Body of pancreas (tissue), 4 donors: ENCODE measurements at regions not wholly inside any gene's neighbourhood (a gene's known extent, or its start where the extent isn't known, plus 50 kb on each side); places are given as distances from the start of the nearest gene placed in this dataset.
"Not testable (repeated sequence)": the region's sequence is repeated elsewhere in the genome, so short reads cannot be mapped to it uniquely, and the experiment has no call there.

Source experiments
- ATAC-seq: fragments of 150-250 bp; one replicate; pipeline ENCODE4 v1.9.1; 2016
- DNase-seq, 4 donors: peaks; one replicate each; pipeline ENCODE4 v3.0.0-alpha.2; 2019
- H3K27ac ChIP-seq, 4 donors: fragments of 200-600 bp; sonication (generic); 1 replicate in 3 of 4; 2 replicates in 1 of 4; pipeline versions ENCODE4 v1.5.1 to v1.6.1; 2016 to 2019; ENCODE audit warnings: mild to moderate bottlenecking in 1 of 4, mixed read lengths in 1 of 4, moderate library complexity in 1 of 4
- H3K27me3 ChIP-seq, 2 donors: fragments of 200-600 bp; sonication (generic); one replicate each; pipeline ENCODE4 v1.6.0; 2016; ENCODE audit warnings: mild to moderate bottlenecking in 1 of 2
- H3K36me3 ChIP-seq, 2 donors: fragments of 200-600 bp; sonication (generic); replicated peaks in 1 of 2; 2 replicates each; pipeline ENCODE4 v1.5.1; 2016; ENCODE audit warnings: low read depth in 2 of 2; ENCODE audit not compliant: insufficient read depth in 1 of 2
- H3K4me1 ChIP-seq: fragments of 200-600 bp; sonication (generic); one replicate; pipeline ENCODE4 v1.6.0; 2016
- H3K4me3 ChIP-seq, 2 donors: fragments of 200-600 bp; sonication (generic); 1 replicate in 1 of 2; 2 replicates in 1 of 2; pipeline ENCODE4 v1.5.1; 2016 to 2019
- H3K9me3 ChIP-seq, 3 donors: fragments of 200-600 bp; sonication (generic); 1 replicate in 2 of 3; 2 replicates in 1 of 3; pipeline ENCODE4 v1.5.1; 2016
- POLR2A ChIP-seq, 3 donors: fragments of 450-650 bp; IDR thresholded peaks; one replicate each; pipeline ENCODE4 v1.6.1; 2016; ENCODE audit warnings: antibody characterized with exemption in 3 of 3, mild to moderate bottlenecking in 2 of 3
- WGBS, 2 donors: methylation state at CpG; one replicate each; pipeline ENCODE4 v1.1.5; 2017; 5-methylcytosine and 5-hydroxymethylcytosine counted together
- intact Hi-C: fragments of 100-400 bp; cut with DNase I; formaldehyde crosslinking; loops from one replicate; pipeline ENCODE4 v1.15.1; 2023
- TF ChIP-seq, protein P1 (sequence below), 7 experiments: fragments of 450-650 bp in 4 of 7; fragments of 200-600 bp in 3 of 7; sonication (generic) in 3 of 7; IDR thresholded peaks; one replicate each; pipeline ENCODE4 v1.5.1; 2016 to 2019; ENCODE audit warnings: antibody characterized with exemption in 7 of 7

DNA sequence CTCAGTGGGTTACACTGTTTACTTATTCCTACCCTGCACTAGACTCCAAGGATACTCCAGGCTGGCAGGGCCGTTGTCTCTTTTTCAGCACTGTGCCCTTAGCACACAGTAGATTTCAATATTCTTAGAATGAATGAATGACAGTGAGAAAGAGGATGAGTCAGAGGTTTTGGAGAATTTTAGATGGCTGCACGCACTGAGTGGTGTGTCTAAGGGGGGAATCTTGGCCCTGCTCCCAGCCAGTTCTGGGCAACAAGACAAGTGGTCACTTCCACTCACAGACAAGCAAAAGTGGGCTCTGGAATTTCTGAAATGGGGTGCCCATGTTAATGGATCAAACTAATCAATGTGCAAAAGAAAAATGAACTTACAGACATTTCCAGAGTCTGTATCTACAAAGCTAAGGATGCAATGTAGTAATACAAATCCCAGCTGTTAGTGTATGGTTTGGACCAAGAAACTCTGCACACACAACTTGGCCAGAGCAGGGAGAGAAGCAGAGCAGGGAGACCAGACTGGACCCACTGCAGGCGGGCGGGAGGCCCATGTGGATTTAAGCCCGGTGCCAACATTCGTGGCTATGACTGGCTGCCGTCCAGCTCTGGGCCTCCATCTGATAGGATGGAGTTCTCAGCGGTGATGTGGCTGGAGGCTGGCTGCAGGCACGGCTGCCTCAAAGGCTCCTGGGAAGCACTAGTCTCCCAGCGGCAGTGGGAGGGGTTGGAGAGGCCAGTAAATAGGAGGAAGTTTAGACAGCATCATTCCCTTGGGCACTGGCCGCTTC is 95.6 kb upstream of the CDYL2 start:
- DNase-seq (peak; percentile 88 to 96 (median 92)), ATAC-seq (peak; percentile 94)
- no peak for TF ChIP-seq POLR2A (IDR thresholded peaks at IDR 0.05)
- TF ChIP-seq, protein P1, sequence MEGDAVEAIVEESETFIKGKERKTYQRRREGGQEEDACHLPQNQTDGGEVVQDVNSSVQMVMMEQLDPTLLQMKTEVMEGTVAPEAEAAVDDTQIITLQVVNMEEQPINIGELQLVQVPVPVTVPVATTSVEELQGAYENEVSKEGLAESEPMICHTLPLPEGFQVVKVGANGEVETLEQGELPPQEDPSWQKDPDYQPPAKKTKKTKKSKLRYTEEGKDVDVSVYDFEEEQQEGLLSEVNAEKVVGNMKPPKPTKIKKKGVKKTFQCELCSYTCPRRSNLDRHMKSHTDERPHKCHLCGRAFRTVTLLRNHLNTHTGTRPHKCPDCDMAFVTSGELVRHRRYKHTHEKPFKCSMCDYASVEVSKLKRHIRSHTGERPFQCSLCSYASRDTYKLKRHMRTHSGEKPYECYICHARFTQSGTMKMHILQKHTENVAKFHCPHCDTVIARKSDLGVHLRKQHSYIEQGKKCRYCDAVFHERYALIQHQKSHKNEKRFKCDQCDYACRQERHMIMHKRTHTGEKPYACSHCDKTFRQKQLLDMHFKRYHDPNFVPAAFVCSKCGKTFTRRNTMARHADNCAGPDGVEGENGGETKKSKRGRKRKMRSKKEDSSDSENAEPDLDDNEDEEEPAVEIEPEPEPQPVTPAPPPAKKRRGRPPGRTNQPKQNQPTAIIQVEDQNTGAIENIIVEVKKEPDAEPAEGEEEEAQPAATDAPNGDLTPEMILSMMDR (IDR thresholded peaks at IDR 0.05): peak in 1 of 7 experiments; percentile 1
- Histone ChIP-seq H3K36me3 (no peaks in the 10 kb centered on the region), H3K4me1 (peaks cover 24% of the 10 kb centered on the region), H3K9me3 (no peaks in the 10 kb centered on the region), H3K27me3 (no peaks in the 10 kb centered on the region), H3K27ac (peak overlapping the region in 3 of 4 donors; percentile 4 to 34 (median 19)), H3K4me3 (no peak overlapping the region)
- 36 to 45% methylated on average over 7 to 11 of the region's 11 CpGs for WGBS, 2 donors
- intact Hi-C loops: no loop called here

GRCh38 chr16:80896776-80897175 is 92.4 kb upstream of the CDYL2 start:
- DNase-seq: no peak
- intact Hi-C loops: no loop called here

GRCh38 chr16:80894091-80894490 is 89.7 kb upstream of the CDYL2 start:
- intact Hi-C loops: no loop called here
- DNase-seq: no peak
- H3K27ac ChIP-seq: no peak overlapping the region

More at GRCh38 chr16:80896776-80897175, 92.4 kb upstream of the CDYL2 start:
- no peaks in the 10 kb centered on the region for H3K27me3 ChIP-seq
- no peaks in the 10 kb centered on the region for H3K9me3 ChIP-seq
- WGBS, 2 donors: 63 to 83% methylated on average over 5 of the region's 5 CpGs
- TF ChIP-seq, protein P1 (IDR thresholded peaks at IDR 0.05): no peak
- no peak for TF ChIP-seq POLR2A (IDR thresholded peaks at IDR 0.05)
- no peak for ATAC-seq
- no peak overlapping the region for H3K4me3 ChIP-seq
- peaks cover 12% of the 10 kb centered on the region for H3K4me1 ChIP-seq
- H3K27ac ChIP-seq: no peak overlapping the region
- no peaks in the 10 kb centered on the region for H3K36me3 ChIP-seq

GRCh38 chr16:80893686-80894085 is 89.3 kb upstream of the CDYL2 start:
- no peak overlapping the region for H3K27ac ChIP-seq
- TF ChIP-seq, protein P1 (IDR thresholded peaks at IDR 0.05): no peak
- TF ChIP-seq POLR2A (IDR thresholded peaks at IDR 0.05): no peak
- no peaks in the 10 kb centered on the region for H3K4me1 ChIP-seq
- no peaks in the 10 kb centered on the region for H3K9me3 ChIP-seq
- 83 to 88% methylated on average over 6 of the region's 6 CpGs for WGBS, 2 donors
- H3K4me3 ChIP-seq: no peak overlapping the region
- intact Hi-C loops: no loop called here
- H3K27me3 ChIP-seq: no peaks in the 10 kb centered on the region
- no peak for DNase-seq
- H3K36me3 ChIP-seq: no peaks in the 10 kb centered on the region
- ATAC-seq: no peak

More at GRCh38 chr16:80894091-80894490, 89.7 kb upstream of the CDYL2 start:
- TF ChIP-seq, protein P1 (IDR thresholded peaks at IDR 0.05): no peak
- TF ChIP-seq POLR2A (IDR thresholded peaks at IDR 0.05): no peak
- Histone ChIP-seq H3K36me3 (no peaks in the 10 kb centered on the region), H3K27me3 (no peaks in the 10 kb centered on the region), H3K9me3 (no peaks in the 10 kb centered on the region), H3K4me3 (no peak overlapping the region), H3K4me1 (no peaks in the 10 kb centered on the region)
- WGBS, 2 donors: 65 to 77% methylated on average over 3 of the region's 3 CpGs
- ATAC-seq: no peak

DNA sequence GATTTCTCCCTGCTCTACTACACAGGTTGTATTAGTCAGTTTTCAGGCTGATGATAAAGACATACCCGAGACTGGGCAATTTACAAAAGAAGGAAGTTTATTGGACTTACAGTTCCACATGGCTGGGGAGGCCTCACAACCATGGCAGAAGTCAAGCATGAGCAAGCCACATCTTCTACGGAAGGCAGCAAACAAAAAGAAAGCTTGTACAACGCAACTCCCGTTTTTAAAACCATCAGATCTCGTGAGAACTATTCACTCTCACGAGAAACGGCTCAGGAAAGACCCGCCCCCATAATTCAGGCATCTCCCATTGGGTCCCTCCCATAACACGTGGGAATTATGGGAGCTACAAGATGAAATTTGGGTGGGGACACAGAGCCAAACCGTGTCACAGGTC is 88.0 kb upstream of the CDYL2 start:
- 83 to 84% methylated on average over 10 of the region's 10 CpGs for WGBS, 2 donors
- intact Hi-C loops: not testable (repeated sequence)

More for the DNA sequence above, 88.0 kb upstream of the CDYL2 start:
- ATAC-seq, H3K36me3 ChIP-seq, H3K27me3 ChIP-seq, DNase-seq, H3K9me3 ChIP-seq, H3K4me1 ChIP-seq, H3K4me3 ChIP-seq, H3K27ac ChIP-seq: not testable (repeated sequence)
